Duodenal mucosa (tissue), 2 donors: ENCODE measurements at regions not wholly inside any gene's neighbourhood (a gene's known extent, or its start where the extent isn't known, plus 50 kb on each side); places are given as distances from the start of the nearest gene placed in this dataset.

ENCODE experiments used
- H3K27ac ChIP-seq: one replicate; pipeline ENCODE4 v1.7.0; 2013; ENCODE audit warnings: low read depth, low read length
- H3K27me3 ChIP-seq, 2 donors: one replicate each; pipeline ENCODE4 v1.7.0; 2013; ENCODE audit warnings: low read length in 2 of 2, control low read depth in 1 of 2; ENCODE audit not compliant: insufficient read depth in 2 of 2, control insufficient read depth in 1 of 2
- H3K36me3 ChIP-seq, 2 donors: one replicate each; pipeline ENCODE4 v1.7.0; 2013; ENCODE audit warnings: low read length in 2 of 2, control low read depth in 1 of 2; ENCODE audit not compliant: insufficient read depth in 2 of 2, control insufficient read depth in 1 of 2
- H3K4me1 ChIP-seq, 2 donors: one replicate each; pipeline ENCODE4 v1.7.0; 2013; ENCODE audit warnings: low read length in 2 of 2, control low read depth in 1 of 2; ENCODE audit not compliant: insufficient read depth in 2 of 2, control insufficient read depth in 1 of 2
- H3K4me3 ChIP-seq, 2 donors: one replicate each; pipeline ENCODE4 v1.7.0; 2013; ENCODE audit warnings: low read length in 2 of 2, low read depth in 1 of 2
- H3K9ac ChIP-seq, 2 donors: one replicate each; pipeline ENCODE4 v1.7.0; 2013; ENCODE audit warnings: low read length in 2 of 2, low read depth in 1 of 2
- H3K9me3 ChIP-seq, 2 donors: one replicate each; pipeline ENCODE4 v1.7.0; 2013; ENCODE audit warnings: low read length in 2 of 2, control low read depth in 1 of 2; ENCODE audit not compliant: control insufficient read depth in 1 of 2

- Histone ChIP-seq H3K27ac (no peak overlapping the region), H3K4me3 (no peak overlapping the region), H3K4me1 (no peaks in the 10 kb centered on the region), H3K36me3 (no peaks in the 10 kb centered on the region), H3K27me3 (no peaks in the 10 kb centered on the region), H3K9me3 (no peaks in the 10 kb centered on the region), H3K9ac (no peak overlapping the region)
These were observed 211.0 kb downstream of the ANKRD50 start for GRCh38 chr4:124501576-124501975.

DNA sequence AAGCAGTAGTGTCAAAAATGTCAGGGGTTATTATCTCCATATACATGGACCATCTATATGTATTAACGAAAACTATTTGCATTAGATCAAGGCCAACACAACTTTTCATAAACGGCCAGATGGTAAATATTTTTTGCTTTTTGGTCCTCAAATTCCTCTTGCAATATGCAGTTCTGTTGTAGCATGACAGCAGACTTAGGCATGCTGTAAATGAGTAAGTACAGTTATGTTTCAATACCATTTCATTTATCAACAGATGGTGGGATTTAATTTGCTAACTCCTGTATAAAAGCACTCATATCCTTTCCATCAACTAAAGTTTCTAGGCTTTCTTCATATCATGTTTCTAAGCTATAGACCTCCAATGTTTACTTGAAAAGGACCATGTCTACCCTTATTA is 208.1 kb downstream of the ANKRD50 start:
- H3K4me1 ChIP-seq = no peaks in the 10 kb centered on the region
- no peaks in the 10 kb centered on the region for H3K9me3 ChIP-seq
- H3K9ac ChIP-seq = no peak overlapping the region
- no peaks in the 10 kb centered on the region for H3K36me3 ChIP-seq
- no peak overlapping the region for H3K27ac ChIP-seq
- H3K27me3 ChIP-seq = no peaks in the 10 kb centered on the region
- no peak overlapping the region for H3K4me3 ChIP-seq

DNA sequence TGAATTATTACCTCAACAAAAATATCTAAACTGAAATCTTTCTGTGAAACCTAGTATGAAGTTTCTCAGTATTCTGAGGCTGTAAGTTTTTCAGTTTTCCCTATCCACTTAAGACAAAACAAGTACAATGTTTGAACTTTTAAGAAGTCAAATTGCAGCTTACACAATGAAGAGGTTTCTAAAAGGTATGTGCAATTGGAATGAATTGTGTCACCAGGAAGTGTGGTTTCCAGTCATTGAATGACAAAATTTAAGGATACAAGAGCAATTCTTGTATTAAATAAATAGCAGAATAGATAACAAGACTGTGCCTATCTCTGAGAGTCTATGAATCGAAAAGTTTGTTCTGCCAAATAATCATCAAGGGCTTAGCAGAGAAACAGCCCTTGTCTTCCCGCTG is 207.3 kb downstream of the ANKRD50 start:
- no peak overlapping the region for H3K27ac ChIP-seq
- H3K36me3 ChIP-seq = no peaks in the 10 kb centered on the region
- H3K4me3 ChIP-seq = no peak overlapping the region
- no peaks in the 10 kb centered on the region for H3K27me3 ChIP-seq
- no peak overlapping the region for H3K9ac ChIP-seq
- H3K9me3 ChIP-seq = no peaks in the 10 kb centered on the region
- H3K4me1 ChIP-seq = no peaks in the 10 kb centered on the region

GRCh38 chr4:124509151-124509550 is 203.4 kb downstream of the ANKRD50 start:
- Histone ChIP-seq H3K4me3 (no peak overlapping the region), H3K27ac (no peak overlapping the region), H3K36me3 (no peaks in the 10 kb centered on the region), H3K4me1 (no peaks in the 10 kb centered on the region), H3K9me3 (no peaks in the 10 kb centered on the region), H3K9ac (no peak overlapping the region), H3K27me3 (no peaks in the 10 kb centered on the region)

- no peaks in the 10 kb centered on the region for H3K27me3 ChIP-seq
- H3K27ac ChIP-seq = no peak overlapping the region
- no peaks in the 10 kb centered on the region for H3K4me1 ChIP-seq
- H3K9ac ChIP-seq = no peak overlapping the region
- no peak overlapping the region for H3K4me3 ChIP-seq
- no peaks in the 10 kb centered on the region for H3K36me3 ChIP-seq
- no peaks in the 10 kb centered on the region for H3K9me3 ChIP-seq
These were observed 197.9 kb downstream of the ANKRD50 start for GRCh38 chr4:124514588-124514987.

DNA sequence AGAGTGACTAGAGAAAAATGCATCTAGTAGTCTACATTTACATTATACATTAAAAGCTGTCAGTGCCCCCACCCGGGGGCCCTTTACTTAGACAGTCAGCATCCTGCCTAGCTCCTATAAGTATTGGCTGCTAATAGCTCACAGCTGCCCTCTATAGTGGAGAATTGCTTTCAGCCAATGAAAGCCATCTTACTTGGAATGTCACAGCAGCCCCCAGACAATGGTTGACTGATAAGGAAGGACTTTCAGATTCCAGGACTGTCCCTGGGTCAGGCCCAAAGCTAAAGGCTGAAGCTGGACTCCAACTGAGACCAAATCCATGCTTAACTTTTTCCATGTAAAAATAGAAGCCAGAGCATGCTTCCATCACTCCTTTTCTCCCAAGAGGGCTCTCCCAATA is 196.9 kb downstream of the ANKRD50 start:
- no peaks in the 10 kb centered on the region for H3K4me1 ChIP-seq
- H3K36me3 ChIP-seq = no peaks in the 10 kb centered on the region
- no peaks in the 10 kb centered on the region for H3K27me3 ChIP-seq
- H3K9me3 ChIP-seq = no peaks in the 10 kb centered on the region
- H3K27ac ChIP-seq = no peak overlapping the region
- no peak overlapping the region for H3K9ac ChIP-seq
- H3K4me3 ChIP-seq = no peak overlapping the region

DNA sequence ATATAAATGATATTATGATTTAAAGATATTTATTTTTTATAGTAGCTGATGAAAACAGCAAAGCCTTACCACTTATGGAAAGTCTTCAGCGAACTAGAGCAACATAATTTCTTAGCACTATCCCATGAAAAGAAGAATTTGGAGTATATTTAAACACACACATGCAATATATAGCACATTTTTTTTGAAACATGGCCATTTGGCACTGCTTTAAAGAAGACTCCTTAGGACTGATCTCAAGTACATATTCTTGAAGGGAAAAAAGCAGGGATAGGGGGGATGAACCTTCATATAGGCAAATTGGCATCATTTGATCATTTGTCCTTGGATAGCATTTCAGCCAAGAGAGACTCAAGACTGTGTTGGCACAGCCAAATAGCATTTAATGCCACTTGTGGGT is 193.3 kb downstream of the ANKRD50 start:
- no peaks in the 10 kb centered on the region for H3K9me3 ChIP-seq
- no peaks in the 10 kb centered on the region for H3K4me1 ChIP-seq
- H3K27ac ChIP-seq = no peak overlapping the region
- no peaks in the 10 kb centered on the region for H3K36me3 ChIP-seq
- H3K9ac ChIP-seq = no peak overlapping the region
- no peak overlapping the region for H3K4me3 ChIP-seq
- no peaks in the 10 kb centered on the region for H3K27me3 ChIP-seq

DNA sequence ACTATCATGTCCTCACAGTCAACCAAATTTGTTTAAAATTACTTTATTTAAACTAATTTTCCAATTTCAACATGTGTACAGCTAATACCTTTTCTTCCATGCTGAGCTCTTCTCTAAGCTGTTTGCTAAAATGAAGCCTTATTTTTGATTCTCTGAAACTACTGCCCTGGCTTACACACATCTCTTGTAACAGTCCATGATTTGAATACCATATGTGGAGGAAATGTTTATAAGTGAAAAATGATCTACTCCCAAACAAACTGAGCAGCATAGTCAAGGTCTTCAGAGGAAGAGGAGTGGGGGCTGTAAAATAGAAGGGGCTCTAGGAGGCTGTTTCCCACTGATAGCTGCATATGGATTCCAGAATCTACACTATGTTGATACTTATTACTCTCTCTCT is 188.7 kb downstream of the ANKRD50 start:
- Histone ChIP-seq H3K27ac (no peak overlapping the region), H3K9ac (no peak overlapping the region), H3K4me3 (no peak overlapping the region), H3K36me3 (no peaks in the 10 kb centered on the region), H3K4me1 (peaks cover 0 to 4% of the 10 kb centered on the region in 2 donors), H3K9me3 (no peaks in the 10 kb centered on the region), H3K27me3 (no peaks in the 10 kb centered on the region)

- Histone ChIP-seq H3K9ac (no peak overlapping the region), H3K27ac (no peak overlapping the region)
These were observed 187.0 kb downstream of the ANKRD50 start for GRCh38 chr4:124525524-124525923.

GRCh38 chr4:124526331-124526730 is 186.2 kb downstream of the ANKRD50 start:
- Histone ChIP-seq H3K36me3 (no peaks in the 10 kb centered on the region), H3K4me3 (no peak overlapping the region), H3K27me3 (no peaks in the 10 kb centered on the region), H3K27ac (no peak overlapping the region), H3K9me3 (no peaks in the 10 kb centered on the region), H3K9ac (no peak overlapping the region), H3K4me1 (peaks cover 0 to 4% of the 10 kb centered on the region in 2 donors)

More at GRCh38 chr4:124525524-124525923, 187.0 kb downstream of the ANKRD50 start:
- peaks cover 0 to 4% of the 10 kb centered on the region in 2 donors for H3K4me1 ChIP-seq
- no peak overlapping the region for H3K4me3 ChIP-seq
- no peaks in the 10 kb centered on the region for H3K36me3 ChIP-seq
- no peaks in the 10 kb centered on the region for H3K9me3 ChIP-seq
- no peaks in the 10 kb centered on the region for H3K27me3 ChIP-seq

- no peak overlapping the region for H3K9ac ChIP-seq
- H3K36me3 ChIP-seq = no peaks in the 10 kb centered on the region
- H3K4me3 ChIP-seq = no peak overlapping the region
- no peak overlapping the region for H3K27ac ChIP-seq
- H3K4me1 ChIP-seq = peaks cover 0 to 4% of the 10 kb centered on the region in 2 donors
- H3K27me3 ChIP-seq = no peaks in the 10 kb centered on the region
- no peaks in the 10 kb centered on the region for H3K9me3 ChIP-seq
These were observed 185.8 kb downstream of the ANKRD50 start for GRCh38 chr4:124526769-124527168.
